H9 (cell line): ENCODE measurements at regions not wholly inside any gene's neighbourhood (a gene's known extent, or its start where the extent isn't known, plus 50 kb on each side); places are given as distances from the start of the nearest gene placed in this dataset.

ENCODE experiments used
- DNase-seq: peaks from one replicate; pipeline ENCODE4 v3.0.0-alpha.2; 2017
- H2AFZ ChIP-seq: one replicate; pipeline ENCODE4 v1.6.1; 2013; ENCODE audit warnings: mild to moderate bottlenecking, low read length, control low read depth, moderate library complexity
- H2AK5ac ChIP-seq: 2 replicates; pipeline ENCODE4 v1.6.1; 2013; ENCODE audit warnings: low read length, control low read depth, mixed read lengths; ENCODE audit not compliant: insufficient read length
- H2BK120ac ChIP-seq: one replicate; pipeline ENCODE4 v1.6.1; 2013; ENCODE audit warnings: low read depth, mild to moderate bottlenecking, low read length, control low read depth, inconsistent platforms; ENCODE audit not compliant: poor library complexity, severe bottlenecking
- H2BK12ac ChIP-seq: 2 replicates; pipeline ENCODE4 v1.6.1; 2013; ENCODE audit warnings: low read length, control low read depth, mixed read lengths, low read depth; ENCODE audit not compliant: insufficient read length
- H2BK15ac ChIP-seq: 2 replicates; pipeline ENCODE4 v1.6.1; 2013; ENCODE audit warnings: low read depth, low read length, control low read depth
- H2BK20ac ChIP-seq: one replicate; pipeline ENCODE4 v1.6.1; 2013; ENCODE audit warnings: low read depth, mild to moderate bottlenecking, low read length, control low read depth, inconsistent platforms; ENCODE audit not compliant: poor library complexity, severe bottlenecking
- H2BK5ac ChIP-seq: 2 replicates; pipeline ENCODE4 v1.6.1; 2013; ENCODE audit warnings: low read length, control low read depth, mixed read lengths; ENCODE audit not compliant: insufficient read length
- H3K14ac ChIP-seq: 2 replicates; pipeline ENCODE4 v1.6.1; 2013; ENCODE audit warnings: low read length, control low read depth; ENCODE audit not compliant: insufficient read depth
- H3K18ac ChIP-seq: 2 replicates; pipeline ENCODE4 v1.6.1; 2013; ENCODE audit warnings: low read depth, mild to moderate bottlenecking, mixed read lengths, low read length, control low read depth; ENCODE audit not compliant: insufficient read length
- H3K23ac ChIP-seq: 2 replicates; pipeline ENCODE4 v1.6.1; 2013; ENCODE audit warnings: low read length, control low read depth, mixed read lengths, low read depth; ENCODE audit not compliant: insufficient read length
- H3K23me2 ChIP-seq: 2 replicates; pipeline ENCODE4 v1.6.1; 2013; ENCODE audit warnings: low read depth, mild to moderate bottlenecking, mixed read lengths, low read length, control low read depth; ENCODE audit not compliant: insufficient read length, poor library complexity, severe bottlenecking
- H3K27ac ChIP-seq: 2 replicates; pipeline ENCODE4 v1.5.1; 2013; ENCODE audit warnings: low read length, control low read depth, mixed read lengths, low read depth; ENCODE audit not compliant: insufficient read length
- H3K27me3 ChIP-seq: 2 replicates; pipeline ENCODE4 v1.6.1; 2013; ENCODE audit warnings: low read length, control low read depth, inconsistent platforms; ENCODE audit not compliant: insufficient read depth
- H3K4ac ChIP-seq: 2 replicates; pipeline ENCODE4 v1.6.1; 2013; ENCODE audit warnings: low read depth, mild to moderate bottlenecking, control low read depth, inconsistent platforms, low read length, moderate library complexity
- H3K4me1 ChIP-seq: 2 replicates; pipeline ENCODE4 v1.6.1; 2013; ENCODE audit warnings: low read length, control low read depth, inconsistent platforms; ENCODE audit not compliant: insufficient read depth
- H3K4me2 ChIP-seq: 2 replicates; pipeline ENCODE4 v1.6.1; 2013; ENCODE audit warnings: low read length, control low read depth, mixed read lengths; ENCODE audit not compliant: insufficient read length, insufficient read depth
- H3K56ac ChIP-seq: 2 replicates; pipeline ENCODE4 v1.6.1; 2013; ENCODE audit warnings: low read depth, mild to moderate bottlenecking, mixed read lengths, low read length, control low read depth; ENCODE audit not compliant: insufficient read length
- H3K79me1 ChIP-seq: 2 replicates; pipeline ENCODE4 v1.6.1; 2013; ENCODE audit warnings: low read depth, mild to moderate bottlenecking, moderate library complexity, low read length, control low read depth, inconsistent platforms; ENCODE audit not compliant: insufficient read depth, poor library complexity, severe bottlenecking
- H3K79me2 ChIP-seq: 2 replicates; pipeline ENCODE4 v1.6.1; 2013; ENCODE audit warnings: low read length, control low read depth, inconsistent platforms; ENCODE audit not compliant: insufficient read depth
- H3K9ac ChIP-seq: 2 replicates; pipeline ENCODE4 v1.6.1; 2013; ENCODE audit warnings: low read length, control low read depth, mixed read lengths; ENCODE audit not compliant: insufficient read length; ENCODE audit errors: extremely low read depth
- H3K9me3 ChIP-seq: one replicate; pipeline ENCODE4 v1.6.1; 2013; ENCODE audit warnings: low read depth, low read length, inconsistent platforms; ENCODE audit not compliant: control insufficient read depth
- H3T11ph ChIP-seq: one replicate; pipeline ENCODE4 v1.6.1; 2013; ENCODE audit warnings: mild to moderate bottlenecking, low read length, control low read depth, inconsistent platforms
- H4K20me1 ChIP-seq: one replicate; pipeline ENCODE4 v1.6.1; 2013; ENCODE audit not compliant: control insufficient read depth, insufficient read length, insufficient read depth
- H4K5ac ChIP-seq: 2 replicates; pipeline ENCODE4 v1.6.1; 2013; ENCODE audit warnings: low read depth, mild to moderate bottlenecking, mixed read lengths, low read length, control low read depth; ENCODE audit not compliant: insufficient read length
- H4K8ac ChIP-seq: replicated peaks from 2 replicates; pipeline ENCODE4 v1.6.1; 2013; ENCODE audit warnings: low read length, control low read depth, mixed read lengths, low read depth; ENCODE audit not compliant: insufficient read length
- H4K91ac ChIP-seq: 2 replicates; pipeline ENCODE4 v1.6.1; 2013; ENCODE audit warnings: low read depth, mild to moderate bottlenecking, moderate library complexity, mixed read lengths, low read length, control low read depth; ENCODE audit not compliant: insufficient read length
- H3K27ac Mint-ChIP-seq, 3 experiments: 2 replicates in 2 of 3; 3 replicates in 1 of 3; pipeline ENCODE4 v1.8.0; 2020 to 2021; ENCODE audit warnings: mixed read lengths in 3 of 3, mild to moderate bottlenecking in 1 of 3, moderate library complexity in 1 of 3
- H3K27me3 Mint-ChIP-seq: 2 replicates; pipeline ENCODE4 v1.8.0; 2021; ENCODE audit warnings: low read depth, mild to moderate bottlenecking, moderate library complexity, mixed read lengths
- H3K36me3 Mint-ChIP-seq, 3 experiments: 2 replicates in 2 of 3; 3 replicates in 1 of 3; pipeline ENCODE4 v1.8.0; 2020 to 2021; ENCODE audit warnings: low read depth in 3 of 3, mixed read lengths in 3 of 3; ENCODE audit not compliant: insufficient read depth in 1 of 3
- H3K4me1 Mint-ChIP-seq, 2 experiments: 2 replicates each; pipeline ENCODE4 v1.8.0; 2020; ENCODE audit warnings: mixed read lengths in 2 of 2
- H3K4me3 Mint-ChIP-seq, 2 experiments: 2 replicates in 1 of 2; 3 replicates in 1 of 2; pipeline ENCODE4 v1.8.0; 2020 to 2021; ENCODE audit warnings: mild to moderate bottlenecking in 2 of 2, mixed read lengths in 2 of 2, moderate library complexity in 1 of 2
- H3K9me3 Mint-ChIP-seq, 2 experiments: 2 replicates in 1 of 2; 3 replicates in 1 of 2; pipeline ENCODE4 v1.8.0; 2020; ENCODE audit warnings: mild to moderate bottlenecking in 2 of 2, mixed read lengths in 2 of 2, moderate library complexity in 1 of 2
- WGBS: extraction: QIAGEN DNeasy Blood & Tissue Kit; methylation state at CpG from one replicate; pipeline ENCODE4 v1.1.7; 2013; ENCODE audit warnings: missing lambda C conversion rate, low lambda C conversion rate, mixed read lengths; ENCODE audit not compliant: insufficient read length; ENCODE audit errors: extremely low coverage; 5-methylcytosine and 5-hydroxymethylcytosine counted together
- TF ChIP-seq, protein P1 (sequence below): fragments of 200-600 bp; sonication (generic); conservative IDR thresholded peaks from 3 replicates; pipeline ENCODE4 v1.8.0; 2021; ENCODE audit warnings: antibody characterized with exemption, mild to moderate bottlenecking

DNA sequence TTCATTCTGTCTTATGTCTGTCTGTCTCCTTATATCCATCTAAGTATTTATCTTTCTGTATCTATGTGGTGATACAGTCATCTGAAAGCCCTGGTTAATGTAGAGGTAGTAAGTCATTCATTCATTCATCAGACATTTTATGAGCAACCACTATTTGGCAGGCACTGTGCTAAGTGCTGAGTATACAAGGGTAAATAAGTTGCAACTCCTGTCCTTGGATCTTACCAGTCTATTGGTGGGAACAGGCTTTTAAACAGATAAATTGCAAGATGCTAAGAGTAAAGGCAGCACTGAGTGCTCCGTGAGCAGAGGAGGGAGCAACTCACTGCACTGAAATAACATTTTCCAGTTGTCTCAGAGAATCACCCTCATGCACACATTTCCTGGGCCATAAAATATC is 68.6 kb downstream of the TMEM30B start:
- Mint-ChIP-seq H3K9me3 (no peaks in the 10 kb centered on the region), H3K36me3 (no peaks in the 10 kb centered on the region), H3K4me3 (no peak overlapping the region), H3K27me3 (peaks cover 3% of the 10 kb centered on the region; the same call in 1 of the 2 replicates), H3K27ac (no peak overlapping the region), H3K4me1 (peaks cover 4% of the 10 kb centered on the region in 2 experiments)
- no CpG with 5 or more reads among the region's 1 CpG for WGBS
- no peaks in the 10 kb centered on the region for H3K4me1 ChIP-seq
- no peak overlapping the region for H3K56ac ChIP-seq
- no peak for DNase-seq
- no peak overlapping the region for H2BK12ac ChIP-seq
- H3K23ac ChIP-seq, result no peak overlapping the region
- H3K9ac ChIP-seq, result no peak overlapping the region
- no peak overlapping the region for H3K14ac ChIP-seq
- no peaks in the 10 kb centered on the region for H3K27me3 ChIP-seq
- no peaks in the 10 kb centered on the region for H3K23me2 ChIP-seq
- no peaks in the 10 kb centered on the region for H3K79me2 ChIP-seq
- H2BK20ac ChIP-seq, result no peak overlapping the region
- TF ChIP-seq, protein P1, sequence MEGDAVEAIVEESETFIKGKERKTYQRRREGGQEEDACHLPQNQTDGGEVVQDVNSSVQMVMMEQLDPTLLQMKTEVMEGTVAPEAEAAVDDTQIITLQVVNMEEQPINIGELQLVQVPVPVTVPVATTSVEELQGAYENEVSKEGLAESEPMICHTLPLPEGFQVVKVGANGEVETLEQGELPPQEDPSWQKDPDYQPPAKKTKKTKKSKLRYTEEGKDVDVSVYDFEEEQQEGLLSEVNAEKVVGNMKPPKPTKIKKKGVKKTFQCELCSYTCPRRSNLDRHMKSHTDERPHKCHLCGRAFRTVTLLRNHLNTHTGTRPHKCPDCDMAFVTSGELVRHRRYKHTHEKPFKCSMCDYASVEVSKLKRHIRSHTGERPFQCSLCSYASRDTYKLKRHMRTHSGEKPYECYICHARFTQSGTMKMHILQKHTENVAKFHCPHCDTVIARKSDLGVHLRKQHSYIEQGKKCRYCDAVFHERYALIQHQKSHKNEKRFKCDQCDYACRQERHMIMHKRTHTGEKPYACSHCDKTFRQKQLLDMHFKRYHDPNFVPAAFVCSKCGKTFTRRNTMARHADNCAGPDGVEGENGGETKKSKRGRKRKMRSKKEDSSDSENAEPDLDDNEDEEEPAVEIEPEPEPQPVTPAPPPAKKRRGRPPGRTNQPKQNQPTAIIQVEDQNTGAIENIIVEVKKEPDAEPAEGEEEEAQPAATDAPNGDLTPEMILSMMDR, result no peak
- no peak overlapping the region for H4K5ac ChIP-seq
- no peak overlapping the region for H2BK120ac ChIP-seq
- no peak overlapping the region for H3K27ac ChIP-seq
- H3K18ac ChIP-seq, result no peak overlapping the region
- no peak overlapping the region for H3T11ph ChIP-seq
- H2AK5ac ChIP-seq, result no peak overlapping the region
- H3K4me2 ChIP-seq, result no peak overlapping the region
- no peak overlapping the region for H4K91ac ChIP-seq
- no peaks in the 10 kb centered on the region for H3K79me1 ChIP-seq
- H3K4ac ChIP-seq, result no peak overlapping the region
- H4K8ac ChIP-seq, result no peak overlapping the region
- H2BK5ac ChIP-seq, result no peak overlapping the region
- no peak overlapping the region for H2AFZ ChIP-seq
- no peaks in the 10 kb centered on the region for H3K9me3 ChIP-seq
- no peak overlapping the region for H2BK15ac ChIP-seq
- H4K20me1 ChIP-seq, result no peaks in the 10 kb centered on the region
